Left lung (tissue), 4 donors: ENCODE measurements at regions not wholly inside any gene's neighbourhood (a gene's known extent, or its start where the extent isn't known, plus 50 kb on each side); places are given as distances from the start of the nearest gene placed in this dataset.
A peak's percentile ranks its signal among the peaks of the same experiment; 100 is the strongest.

Experiments
- ATAC-seq: fragments of 200-7000 bp; cut with Tn5 transposase; one replicate; pipeline ENCODE4 v1.9.1; 2020; ENCODE audit warnings: moderate library complexity
- DNase-seq, 4 donors: peaks; one replicate each; pipeline ENCODE4 v3.0.0-alpha.2; 2013 to 2020
- H3K27ac ChIP-seq, 2 donors: fragments of 200-600 bp; sonication (generic) in 1 of 2; one replicate each; pipeline versions ENCODE4 v1.5.0 to v1.8.0; 2020 to 2021
- H3K27me3 ChIP-seq, 2 donors: fragments of 200-600 bp; sonication (generic) in 1 of 2; one replicate each; pipeline versions ENCODE4 v1.5.0 to v1.8.0; 2020 to 2021
- H3K36me3 ChIP-seq, 2 donors: fragments of 200-600 bp; sonication (generic) in 1 of 2; one replicate each; pipeline versions ENCODE4 v1.5.0 to v1.8.0; 2020 to 2021
- H3K4me1 ChIP-seq, 2 donors: fragments of 200-600 bp; one replicate each; pipeline ENCODE4 v1.8.0; 2021
- H3K4me3 ChIP-seq, 2 donors: fragments of 200-600 bp; sonication (generic) in 1 of 2; one replicate each; pipeline versions ENCODE4 v1.5.0 to v1.8.0; 2020 to 2021; ENCODE audit warnings: mild to moderate bottlenecking in 1 of 2
- H3K9me3 ChIP-seq, 2 donors: fragments of 200-600 bp; sonication (generic) in 1 of 2; one replicate each; pipeline versions ENCODE4 v1.5.0 to v1.8.0; 2020 to 2021
- CTCF ChIP-seq, 2 donors: fragments of 200-600 bp; sonication (generic) in 1 of 2; IDR thresholded peaks; one replicate each; pipeline versions ENCODE4 v1.5.0 to v1.8.0; 2021; ENCODE audit warnings: antibody characterized with exemption in 2 of 2
- intact Hi-C, 2 donors: fragments of 100-400 bp; cut with DNase I; formaldehyde crosslinking; loops; one replicate each; pipeline versions ENCODE4 v1.11.2 to v1.14.2; 2022
- donor health status: DM: no; HTN: yes; CAD: no.
- donor health status: DM: no; HTN: no; CAD: no.

- no peak overlapping the region for H3K4me3 ChIP-seq
- no peak for TF ChIP-seq CTCF (IDR thresholded peaks at IDR 0.05)
- H3K27me3 ChIP-seq: no peaks in the 10 kb centered on the region
- H3K36me3 ChIP-seq: no peaks in the 10 kb centered on the region
- DNase-seq: no peak
- peaks cover 0 to 3% of the 10 kb centered on the region in 2 donors for H3K9me3 ChIP-seq
- H3K27ac ChIP-seq: no peak overlapping the region
- intact Hi-C loops: no loop called here
- H3K4me1 ChIP-seq: no peaks in the 10 kb centered on the region
- peak; percentile 61 for ATAC-seq
These were observed 747.8 kb downstream of the EFNB2 start for GRCh38 chr13:105787632-105788031.

DNA sequence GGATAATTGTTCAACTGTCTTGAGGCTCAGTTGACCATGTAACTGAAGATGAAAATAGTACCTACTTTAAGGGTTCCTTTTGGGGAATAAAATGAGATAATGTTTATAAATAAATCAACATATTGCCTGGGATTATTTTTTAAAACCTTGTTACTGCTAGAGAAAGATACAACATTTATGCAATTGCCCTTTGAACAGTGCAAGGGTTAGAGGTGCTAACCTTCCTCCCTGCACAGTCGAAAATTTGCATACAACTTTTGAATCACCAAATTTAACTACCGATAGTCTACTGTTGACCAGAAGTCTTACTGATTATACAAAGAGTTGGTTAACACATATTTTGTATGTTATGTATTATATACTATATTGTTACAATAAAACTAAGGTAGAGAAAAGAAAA is 750.0 kb downstream of the EFNB2 start:
- H3K9me3 ChIP-seq: peaks cover 0 to 5% of the 10 kb centered on the region in 2 donors
- no peak overlapping the region for H3K4me3 ChIP-seq
- H3K27ac ChIP-seq: no peak overlapping the region
- intact Hi-C loops: no loop called here
- no peaks in the 10 kb centered on the region for H3K4me1 ChIP-seq
- no peaks in the 10 kb centered on the region for H3K27me3 ChIP-seq
- ATAC-seq: no peak
- TF ChIP-seq CTCF (IDR thresholded peaks at IDR 0.05): no peak
- H3K36me3 ChIP-seq: no peaks in the 10 kb centered on the region
- DNase-seq: no peak

GRCh38 chr13:105783261-105783660 is 752.2 kb downstream of the EFNB2 start:
- Histone ChIP-seq H3K9me3 (peaks cover 0 to 8% of the 10 kb centered on the region in 2 donors), H3K36me3 (no peaks in the 10 kb centered on the region), H3K27ac (no peak overlapping the region), H3K4me3 (no peak overlapping the region), H3K27me3 (no peaks in the 10 kb centered on the region), H3K4me1 (no peaks in the 10 kb centered on the region)
- intact Hi-C loops: no loop called here
- DNase-seq (no peak), ATAC-seq (no peak)
- no peak for TF ChIP-seq CTCF (IDR thresholded peaks at IDR 0.05)

DNA sequence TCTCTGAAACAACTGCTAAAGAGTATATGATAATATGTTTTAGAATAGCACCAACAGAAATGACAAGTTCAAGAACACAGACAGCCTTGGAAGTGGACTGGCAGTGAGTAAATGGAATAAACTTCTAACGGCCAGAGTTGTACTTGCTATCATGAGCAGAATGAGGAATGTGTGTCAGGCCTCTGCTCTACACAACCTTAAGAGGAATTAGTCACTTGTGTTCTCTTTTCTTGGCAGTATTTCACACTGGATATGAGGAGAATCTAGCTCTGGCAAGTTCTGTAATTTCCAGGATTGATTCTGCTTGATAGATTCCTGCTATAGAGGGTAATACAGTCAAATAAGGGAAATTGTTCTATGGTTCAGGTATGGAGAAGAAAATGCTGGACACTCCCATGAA is 757.3 kb downstream of the EFNB2 start:
- no peaks in the 10 kb centered on the region for H3K4me1 ChIP-seq
- intact Hi-C loops: no loop called here
- no peaks in the 10 kb centered on the region for H3K36me3 ChIP-seq
- DNase-seq: no peak
- peak; percentile 75 for ATAC-seq
- H3K27me3 ChIP-seq: no peaks in the 10 kb centered on the region
- no peak overlapping the region for H3K27ac ChIP-seq
- peaks cover 0 to 8% of the 10 kb centered on the region in 2 donors for H3K9me3 ChIP-seq
- no peak overlapping the region for H3K4me3 ChIP-seq
- no peak for TF ChIP-seq CTCF (IDR thresholded peaks at IDR 0.05)

DNA sequence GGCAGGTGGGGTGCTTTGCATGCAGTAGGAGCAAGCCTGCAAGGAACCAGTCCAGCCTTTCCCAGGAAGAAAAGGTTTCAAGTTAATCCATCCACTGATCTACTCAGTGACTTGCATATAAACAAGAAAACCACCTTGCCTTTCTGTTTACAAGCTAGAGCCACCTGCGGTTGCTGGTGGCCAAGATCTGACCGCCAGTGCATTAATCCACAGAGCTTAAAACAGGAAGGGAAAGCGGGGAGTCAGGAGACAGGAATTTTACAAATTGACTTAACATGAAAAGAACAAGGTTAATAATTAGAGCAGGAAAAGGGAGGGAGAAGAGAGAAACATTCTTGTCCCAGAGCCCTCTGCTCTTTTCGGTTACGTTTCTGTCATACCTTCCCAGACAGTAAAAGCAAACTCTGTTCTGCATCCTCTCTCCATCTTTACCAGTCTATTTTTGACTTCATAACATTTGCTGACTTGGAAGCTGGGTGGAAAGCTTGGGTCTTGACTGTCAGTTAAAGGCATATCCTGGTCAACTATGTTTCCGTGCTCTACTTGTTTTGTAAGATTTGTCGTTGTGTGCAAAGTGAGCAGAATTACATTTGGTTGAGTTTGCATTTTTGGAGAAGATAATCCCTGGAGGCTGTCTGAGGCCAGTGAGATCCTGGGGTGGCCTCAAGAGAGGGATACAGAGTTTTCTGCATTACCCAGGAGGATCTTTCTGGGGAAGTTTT is 760.6 kb downstream of the EFNB2 start:
- ATAC-seq (peak; percentile 31), DNase-seq (no peak)
- intact Hi-C loops: no loop called here
- no peaks in the 10 kb centered on the region for H3K27me3 ChIP-seq
- H3K4me1 ChIP-seq: no peaks in the 10 kb centered on the region
- H3K27ac ChIP-seq: no peak overlapping the region
- TF ChIP-seq CTCF (IDR thresholded peaks at IDR 0.05): no peak
- H3K9me3 ChIP-seq: peaks cover 0 to 3% of the 10 kb centered on the region in 2 donors
- H3K36me3 ChIP-seq: no peaks in the 10 kb centered on the region
- H3K4me3 ChIP-seq: no peak overlapping the region
